Activated CD4-positive, alpha-beta T cell treated with anti-CD3 and anti-CD28 coated beads, Interleukin-2, amount 50 U/mL, for 48 hours (primary cell): ENCODE measurements at regions not wholly inside any gene's neighbourhood (a gene's known extent, or its start where the extent isn't known, plus 50 kb on each side); places are given as distances from the start of the nearest gene placed in this dataset.

Experiments
- DNase-seq, 2 experiments: peaks; one replicate each; pipeline ENCODE4 v3.0.0-alpha.2; 2020

- DNase-seq, result no peak
Observed at GRCh38 chr12:88419794-88420193, 160.5 kb downstream of the KITLG start.

GRCh38 chr12:88420457-88420856 lies 159.8 kb downstream of the KITLG start:
- no peak for DNase-seq

- no peak for DNase-seq
Observed at GRCh38 chr12:88424791-88425730, 155.2 kb downstream of the KITLG start.

- no peak for DNase-seq
Observed at GRCh38 chr12:88428350-88428749, 151.9 kb downstream of the KITLG start.

GRCh38 chr12:88431246-88431645 lies 149.0 kb downstream of the KITLG start:
- no peak for DNase-seq

- no peak for DNase-seq
Observed at GRCh38 chr12:88432531-88433490, 147.5 kb downstream of the KITLG start.

GRCh38 chr12:88433997-88434703 lies 146.1 kb downstream of the KITLG start:
- DNase-seq, result no peak

GRCh38 chr12:88435334-88436076 lies 144.8 kb downstream of the KITLG start:
- no peak for DNase-seq

GRCh38 chr12:88437226-88437625 lies 143.0 kb downstream of the KITLG start:
- no peak for DNase-seq
